ENCODE measurements at regions not wholly inside any gene's neighbourhood (a gene's known extent, or its start where the extent isn't known, plus 50 kb on each side); places are given as distances from the start of the nearest gene placed in this dataset.

- Histone ChIP-seq H3K4me3 (no peak overlapping the region), H3K27me3 (no peaks in the 10 kb centered on the region), H4K20me1 (no peaks in the 10 kb centered on the region), H3K4me1 (peaks cover 9 to 51% (median 15%) of the 10 kb centered on the region in 10 experiments), H3K4me2 (peak overlapping the region; percentile 26 to 76 (median 56); a peak in 21 of 22 replicates), H3K36me3 (no peaks in the 10 kb centered on the region), H3K27ac (peak overlapping the region in 10 of 11 experiments; percentile 36 to 87 (median 72); a peak in 18 of 22 replicates), H3K9me3 (replicated peaks in 1 of 11) (peaks cover 4 to 11% (median 7%) of the 10 kb centered on the region in 11 experiments; a peak in 16 of 22 replicates), H3K9ac (peak overlapping the region in 6 of 11 experiments; percentile 21 to 73 (median 66); a peak in 9 of 22 replicates)
- no peak for TF ChIP-seq Cebpa-rat (IDR thresholded peaks at IDR 0.05)
These were observed 231.3 kb upstream of the NR4A3 start for GRCh38 chr9:99590410-99590809.

GRCh38 chr9:99590840-99591239 is 230.8 kb upstream of the NR4A3 start:
- Histone ChIP-seq H3K4me1 (peaks cover 9 to 55% (median 19%) of the 10 kb centered on the region in 10 experiments), H3K36me3 (no peaks in the 10 kb centered on the region), H3K4me3 (no peak overlapping the region), H3K4me2 (peak overlapping the region; percentile 26 to 76 (median 56); a peak in 21 of 22 replicates), H3K27me3 (no peaks in the 10 kb centered on the region), H3K9me3 (replicated peaks in 1 of 11) (peaks cover 4 to 11% (median 7%) of the 10 kb centered on the region in 11 experiments; a peak in 16 of 22 replicates), H3K27ac (peak overlapping the region in 10 of 11 experiments; percentile 36 to 87 (median 72); a peak in 18 of 22 replicates), H4K20me1 (no peaks in the 10 kb centered on the region), H3K9ac (peak overlapping the region in 6 of 11 experiments; percentile 21 to 73 (median 66); a peak in 9 of 22 replicates)
- no peak for TF ChIP-seq Cebpa-rat (IDR thresholded peaks at IDR 0.05)

- Histone ChIP-seq H3K4me2 (peak overlapping the region in 2 of 11 experiments; percentile 46 to 52; a peak in 4 of 22 replicates), H3K9me3 (replicated peaks in 1 of 11) (peaks cover 4 to 11% (median 7%) of the 10 kb centered on the region in 11 experiments; a peak in 16 of 22 replicates), H3K36me3 (no peaks in the 10 kb centered on the region), H4K20me1 (no peaks in the 10 kb centered on the region), H3K4me3 (no peak overlapping the region), H3K27me3 (no peaks in the 10 kb centered on the region), H3K27ac (no peak overlapping the region), H3K9ac (no peak overlapping the region), H3K4me1 (peaks cover 9 to 64% (median 24%) of the 10 kb centered on the region in 10 experiments)
- no peak for TF ChIP-seq Cebpa-rat (IDR thresholded peaks at IDR 0.05)
These were observed 229.9 kb upstream of the NR4A3 start for GRCh38 chr9:99591770-99592169.

- H4K20me1 ChIP-seq: no peaks in the 10 kb centered on the region
- no peaks in the 10 kb centered on the region for H3K36me3 ChIP-seq
- H3K4me3 ChIP-seq: no peak overlapping the region
- no peak for TF ChIP-seq Cebpa-rat (IDR thresholded peaks at IDR 0.05)
- peak overlapping the region in 3 of 11 experiments; percentile 6 to 57 (median 19); a peak in 2 of 22 replicates for H3K27ac ChIP-seq
- no peaks in the 10 kb centered on the region for H3K27me3 ChIP-seq
- H3K4me2 ChIP-seq: peak overlapping the region in 3 of 11 experiments; percentile 2 to 52 (median 46); a peak in 6 of 22 replicates
- H3K4me1 ChIP-seq: peaks cover 9 to 68% (median 24%) of the 10 kb centered on the region in 10 experiments
- no peak overlapping the region for H3K9ac ChIP-seq
- peaks cover 4 to 11% (median 7%) of the 10 kb centered on the region in 11 experiments; a peak in 16 of 22 replicates for H3K9me3 ChIP-seq (replicated peaks in 1 of 11)
These were observed 228.7 kb upstream of the NR4A3 start for GRCh38 chr9:99592834-99593574.

DNA sequence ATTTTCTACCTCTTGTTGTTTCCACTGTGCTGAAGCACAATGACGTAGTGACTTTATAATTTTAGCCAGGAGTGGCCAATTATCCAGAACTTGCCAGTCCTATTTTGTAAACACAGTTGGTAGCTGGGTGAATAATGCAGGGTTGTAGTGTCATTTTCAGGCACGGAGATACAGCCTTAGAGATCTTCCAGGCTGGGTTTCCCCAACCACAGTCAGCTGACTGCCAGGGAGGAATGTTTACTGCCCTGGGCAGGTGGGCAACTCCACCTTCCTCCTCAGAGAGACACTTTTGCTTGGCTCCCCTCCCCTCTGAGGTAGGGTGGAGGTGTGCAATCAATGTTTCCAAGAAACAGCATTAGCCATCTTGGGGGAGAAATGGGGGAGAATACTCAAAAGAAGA is 228.1 kb upstream of the NR4A3 start:
- no peak overlapping the region for H3K4me3 ChIP-seq
- peak overlapping the region in 3 of 11 experiments; percentile 2 to 52 (median 46); a peak in 6 of 22 replicates for H3K4me2 ChIP-seq
- peaks cover 9 to 68% (median 24%) of the 10 kb centered on the region in 10 experiments for H3K4me1 ChIP-seq
- TF ChIP-seq Cebpa-rat (IDR thresholded peaks at IDR 0.05): no peak
- H3K9me3 ChIP-seq (replicated peaks in 1 of 11): peaks cover 4 to 11% (median 7%) of the 10 kb centered on the region in 11 experiments; a peak in 16 of 22 replicates
- no peak overlapping the region for H3K9ac ChIP-seq
- H4K20me1 ChIP-seq: no peaks in the 10 kb centered on the region
- no peaks in the 10 kb centered on the region for H3K36me3 ChIP-seq
- H3K27ac ChIP-seq: peak overlapping the region in 3 of 11 experiments; percentile 6 to 57 (median 19); a peak in 3 of 22 replicates
- H3K27me3 ChIP-seq: no peaks in the 10 kb centered on the region

- Histone ChIP-seq H3K4me3 (no peak overlapping the region), H3K9me3 (replicated peaks in 1 of 11) (peaks cover 4 to 11% (median 7%) of the 10 kb centered on the region in 11 experiments; a peak in 16 of 22 replicates), H3K36me3 (no peaks in the 10 kb centered on the region), H3K27me3 (no peaks in the 10 kb centered on the region), H3K4me2 (peak overlapping the region in 3 of 11 experiments; percentile 2 to 52 (median 46); a peak in 5 of 22 replicates), H4K20me1 (no peaks in the 10 kb centered on the region), H3K9ac (no peak overlapping the region), H3K4me1 (peaks cover 9 to 68% (median 24%) of the 10 kb centered on the region in 10 experiments), H3K27ac (peak overlapping the region in 3 of 11 experiments; percentile 6 to 57 (median 19); a peak in 1 of 22 replicates)
- TF ChIP-seq Cebpa-rat (IDR thresholded peaks at IDR 0.05): no peak
These were observed 227.5 kb upstream of the NR4A3 start for GRCh38 chr9:99594056-99594780.

DNA sequence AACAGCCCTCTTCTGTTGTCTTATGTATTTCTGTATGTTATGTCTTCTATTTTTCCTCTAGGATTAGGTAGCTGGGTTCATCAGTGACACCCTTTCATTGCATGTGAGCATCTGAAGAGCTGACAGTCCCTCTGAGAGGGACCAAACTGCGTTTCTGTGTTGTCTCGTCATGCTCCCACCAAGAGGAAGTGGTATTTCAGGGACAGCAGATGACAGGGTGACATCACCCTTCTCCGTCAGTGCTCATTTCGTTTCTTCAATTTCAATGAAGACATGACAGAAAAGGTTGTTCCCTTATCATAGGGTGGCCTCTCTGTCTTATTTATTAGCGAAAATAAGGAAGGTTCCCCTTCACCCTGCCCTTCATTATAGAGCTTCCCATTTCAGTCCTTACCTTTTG is 225.9 kb upstream of the NR4A3 start:
- Histone ChIP-seq H3K36me3 (no peaks in the 10 kb centered on the region), H3K4me1 (peaks cover 5 to 57% (median 19%) of the 10 kb centered on the region in 10 experiments), H3K9ac (peak overlapping the region in 1 of 11 experiments; percentile 29; a peak in 1 of 22 replicates), H4K20me1 (no peaks in the 10 kb centered on the region), H3K27me3 (no peaks in the 10 kb centered on the region), H3K27ac (peak overlapping the region in 4 of 11 experiments; percentile 31 to 66 (median 44); a peak in 6 of 22 replicates), H3K4me2 (peak overlapping the region in 9 of 11 experiments; percentile 1 to 85 (median 35); a peak in 16 of 22 replicates), H3K9me3 (replicated peaks in 1 of 11) (no peaks in the 10 kb centered on the region), H3K4me3 (no peak overlapping the region)
- TF ChIP-seq Cebpa-rat (IDR thresholded peaks at IDR 0.05): no peak

DNA sequence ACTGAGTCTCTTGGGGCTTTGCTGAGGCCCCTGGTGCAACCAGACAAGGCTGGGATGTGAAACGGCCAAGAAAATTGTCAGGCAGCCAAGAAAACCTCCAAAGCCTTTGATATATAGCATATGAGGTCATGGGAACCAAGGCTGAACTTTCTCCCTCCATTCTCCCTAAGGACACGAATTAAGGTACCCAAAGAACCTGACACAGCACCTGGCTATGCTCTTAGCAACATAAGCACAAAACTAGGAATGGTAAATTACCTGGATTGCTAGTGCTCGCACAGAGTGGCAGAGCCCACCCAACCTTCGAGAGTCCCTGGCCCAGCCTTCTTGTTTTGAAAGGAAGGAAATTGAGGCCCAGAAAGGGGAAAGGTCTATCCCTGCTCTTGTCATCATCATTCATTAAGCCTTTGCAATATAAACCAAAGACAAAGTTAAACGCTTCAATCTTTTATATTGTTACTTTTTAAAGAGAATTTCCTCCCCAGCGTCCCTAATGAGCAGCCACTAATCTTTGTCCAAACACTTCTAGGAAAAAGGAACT is 220.0 kb upstream of the NR4A3 start:
- no peak overlapping the region for H3K27ac ChIP-seq
- H3K36me3 ChIP-seq: no peaks in the 10 kb centered on the region
- H3K9ac ChIP-seq: no peak overlapping the region
- H3K9me3 ChIP-seq (replicated peaks in 1 of 11): no peaks in the 10 kb centered on the region
- H3K4me2 ChIP-seq: peak overlapping the region in 6 of 11 experiments; percentile 3 to 42 (median 17); a peak in 6 of 22 replicates
- H3K27me3 ChIP-seq: no peaks in the 10 kb centered on the region
- TF ChIP-seq Cebpa-rat (IDR thresholded peaks at IDR 0.05): no peak
- H3K4me3 ChIP-seq: no peak overlapping the region
- peaks cover 0 to 9% (median 6%) of the 10 kb centered on the region in 10 experiments; a peak in 11 of 20 replicates for H3K4me1 ChIP-seq
- H4K20me1 ChIP-seq: no peaks in the 10 kb centered on the region
